ENCODE measurements at regions not wholly inside any gene's neighbourhood (a gene's known extent, or its start where the extent isn't known, plus 50 kb on each side); places are given as distances from the start of the nearest gene placed in this dataset.

DNA sequence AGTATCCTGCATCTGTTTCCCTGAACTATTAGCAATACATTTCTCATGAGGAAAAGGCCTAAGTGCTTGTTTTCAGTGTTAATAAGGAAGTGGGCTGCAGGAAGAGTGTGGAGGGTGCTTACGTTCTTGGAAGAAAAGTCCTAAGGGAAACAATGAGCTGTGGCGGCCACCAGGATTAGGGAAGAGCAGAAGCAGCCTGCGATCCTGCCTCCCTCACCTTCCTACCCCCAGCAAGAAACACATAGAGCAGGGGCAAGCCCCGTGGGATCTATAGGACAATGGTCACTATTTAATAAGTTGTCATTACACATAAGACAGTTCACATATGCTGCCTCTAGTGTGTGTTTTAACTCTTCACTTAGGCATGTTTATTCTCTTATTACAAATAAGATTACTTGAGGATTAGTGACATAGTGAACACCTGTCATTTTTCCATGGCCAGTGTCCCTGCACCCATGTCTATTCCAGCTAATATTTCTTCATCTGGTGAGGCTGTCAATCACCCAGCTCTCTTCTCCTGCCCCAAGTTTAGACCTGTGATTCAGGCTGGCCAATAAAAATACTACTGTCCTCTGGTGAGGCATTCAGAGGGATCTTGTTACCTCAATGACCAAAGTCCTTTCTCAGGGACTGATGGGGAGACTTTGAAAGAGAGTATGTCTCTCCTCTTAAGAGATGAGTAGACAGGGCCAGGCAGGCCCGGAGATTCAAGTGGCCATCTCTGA lies 510.9 kb upstream of the CELF4 start:
- DNase-seq (ENCODE audit: low read depth): no peak

DNA sequence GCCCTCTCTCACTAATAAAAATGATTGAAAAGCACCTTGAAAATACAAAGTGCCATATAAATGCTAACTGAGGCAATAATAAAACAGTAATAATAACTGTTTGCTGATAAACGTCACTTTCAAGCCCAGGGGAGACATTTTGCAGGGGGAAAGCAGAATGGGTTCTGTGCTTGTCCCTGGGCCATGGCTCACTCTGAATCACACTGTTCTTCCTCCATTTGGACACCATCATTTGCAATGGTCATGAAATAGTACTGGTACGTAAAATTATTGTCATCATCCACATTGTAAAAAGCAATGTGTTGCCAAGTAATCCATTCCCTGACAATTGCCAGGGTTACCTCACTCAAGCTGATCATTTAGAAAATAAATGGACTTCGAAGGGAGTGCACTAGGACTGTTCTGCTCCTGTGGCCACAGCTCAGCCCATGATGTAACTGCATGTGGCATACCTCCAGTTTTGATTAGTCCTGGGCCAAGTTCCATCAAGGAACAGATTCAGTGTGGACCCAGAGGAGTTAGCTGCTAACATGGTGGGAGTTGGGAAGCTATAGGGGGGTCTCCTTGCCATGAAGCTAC lies 508.8 kb upstream of the CELF4 start:
- DNase-seq (ENCODE audit: low read depth): no peak

DNA sequence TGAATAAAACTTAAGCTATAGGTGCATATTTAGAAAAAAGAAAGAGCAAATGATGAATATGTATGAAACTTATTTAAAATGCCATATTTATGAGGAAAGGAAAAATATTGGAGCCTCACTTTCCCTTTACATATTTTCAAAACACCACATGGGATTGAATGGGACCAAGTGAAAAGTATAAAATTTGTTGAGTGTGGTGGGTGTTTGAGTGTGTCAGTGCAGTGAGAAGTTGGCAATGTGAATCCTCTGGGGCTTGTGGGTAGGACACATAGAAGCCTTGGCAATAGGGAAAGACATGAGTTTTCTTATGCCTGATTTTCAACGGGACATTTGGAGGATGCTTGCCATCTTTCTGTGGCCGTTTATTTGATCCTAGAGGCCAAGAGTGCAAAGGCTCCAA lies 502.2 kb upstream of the CELF4 start:
- no peak for DNase-seq (ENCODE audit: low read depth)

DNA sequence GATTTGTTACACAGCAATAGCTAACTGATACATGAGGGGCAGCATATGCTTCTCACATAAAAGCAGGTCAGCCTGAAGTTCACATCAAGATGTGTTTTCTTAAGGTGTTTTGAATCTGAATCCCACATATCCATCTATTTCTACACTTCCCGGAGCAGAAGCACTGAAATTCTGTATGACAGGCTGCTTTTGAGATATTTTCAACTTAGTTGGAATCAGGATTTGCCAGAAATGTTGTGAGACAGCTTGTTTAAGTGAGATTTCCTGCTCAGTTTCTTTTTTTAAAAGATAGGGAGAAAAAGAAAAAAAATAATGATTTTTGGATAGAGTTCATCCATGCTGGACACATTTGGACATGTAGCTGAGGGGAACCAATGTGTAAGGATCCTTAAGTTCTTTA lies 501.5 kb upstream of the CELF4 start:
- DNase-seq (ENCODE audit: low read depth): no peak

DNA sequence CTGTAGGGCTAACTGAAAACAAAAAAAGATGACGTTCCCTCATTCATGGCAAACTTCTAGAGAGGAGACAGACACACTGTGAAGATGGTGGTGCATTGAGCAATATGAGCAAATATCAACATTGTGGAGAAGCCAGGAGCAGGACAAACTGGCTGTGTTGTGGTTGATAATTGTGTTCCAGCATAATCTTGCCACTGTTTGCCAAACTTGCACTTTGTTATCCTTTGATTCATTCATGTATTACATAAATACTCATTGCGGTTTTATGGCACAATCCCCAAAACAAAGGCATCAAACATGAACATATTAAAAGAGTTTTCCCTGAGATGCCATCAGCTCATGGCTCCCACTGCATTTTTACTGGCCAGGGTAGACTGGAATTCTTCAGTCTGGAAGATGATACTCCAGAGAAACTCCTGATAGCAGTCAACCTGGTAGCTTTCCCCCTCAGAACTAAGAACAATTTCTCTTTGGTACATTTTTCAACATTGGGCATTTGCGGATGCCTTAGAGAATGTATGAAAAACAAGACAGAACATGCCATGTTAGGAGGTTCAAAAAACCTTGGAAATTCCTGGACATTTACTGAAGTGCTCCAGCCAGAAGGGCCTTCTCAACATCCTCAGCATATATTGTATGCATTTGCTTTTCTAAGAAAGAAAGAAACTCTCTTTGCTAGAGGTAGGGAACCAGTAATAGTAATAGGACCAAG lies 487.4 kb upstream of the CELF4 start:
- DNase-seq (ENCODE audit: low read depth): no peak

DNA sequence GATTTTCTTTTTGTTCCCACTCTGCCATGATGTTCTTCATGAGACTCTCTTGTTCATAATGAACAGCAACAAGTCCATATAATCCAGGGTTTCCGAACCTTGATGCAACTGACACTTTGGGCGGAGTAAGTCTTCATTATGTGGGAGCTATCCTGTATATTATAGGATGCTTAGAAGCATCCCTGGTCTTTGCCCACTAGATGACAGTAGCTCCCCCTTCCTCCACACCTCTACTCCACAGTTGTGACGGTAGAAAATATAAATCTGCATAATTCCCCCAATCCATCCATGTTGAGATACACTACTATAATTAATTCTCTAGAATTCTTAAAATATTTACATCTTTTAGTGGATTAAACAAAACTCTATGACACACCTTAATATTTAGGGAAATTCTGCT lies 482.2 kb upstream of the CELF4 start:
- DNase-seq (ENCODE audit: low read depth): no peak

DNA sequence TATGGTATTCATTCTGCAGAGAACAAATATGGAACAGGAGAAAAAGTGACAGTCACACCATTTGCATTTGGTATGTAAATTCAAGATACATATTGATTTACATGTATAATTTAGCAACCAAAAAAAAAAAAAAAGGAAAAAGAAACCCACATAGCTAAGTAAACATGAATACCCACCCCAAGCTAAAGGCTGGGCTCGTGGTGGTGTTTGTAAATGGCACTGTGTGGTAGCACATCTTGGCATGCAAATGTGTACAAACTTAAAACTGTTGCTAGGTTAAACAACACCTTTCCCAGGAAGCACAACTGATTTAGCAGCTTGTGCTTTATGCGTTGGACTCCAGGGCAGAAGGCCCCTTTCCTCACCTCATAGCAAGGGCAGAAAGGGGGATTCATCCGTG lies 481.1 kb upstream of the CELF4 start:
- no peak for DNase-seq (ENCODE audit: low read depth)

DNA sequence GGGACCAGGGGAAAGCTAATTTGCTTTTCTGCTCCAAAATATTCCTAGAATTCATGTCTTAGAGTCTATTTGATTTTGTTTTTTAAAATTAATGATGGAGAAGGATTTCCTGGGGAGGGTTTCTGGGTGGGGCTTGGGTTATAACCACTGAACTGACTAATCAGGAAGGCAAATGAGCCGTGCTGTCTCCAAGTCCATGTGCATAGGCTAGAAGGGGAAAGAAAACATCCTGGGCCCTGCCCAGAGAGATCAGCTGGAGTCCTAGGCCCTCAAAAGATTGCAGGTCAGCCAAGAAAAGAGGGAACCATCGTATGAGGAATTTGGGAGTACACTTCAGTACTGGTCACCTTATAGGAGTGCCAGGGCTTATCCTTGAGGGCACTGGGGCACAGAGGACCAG lies 480.2 kb upstream of the CELF4 start:
- DNase-seq (ENCODE audit: low read depth): no peak

DNA sequence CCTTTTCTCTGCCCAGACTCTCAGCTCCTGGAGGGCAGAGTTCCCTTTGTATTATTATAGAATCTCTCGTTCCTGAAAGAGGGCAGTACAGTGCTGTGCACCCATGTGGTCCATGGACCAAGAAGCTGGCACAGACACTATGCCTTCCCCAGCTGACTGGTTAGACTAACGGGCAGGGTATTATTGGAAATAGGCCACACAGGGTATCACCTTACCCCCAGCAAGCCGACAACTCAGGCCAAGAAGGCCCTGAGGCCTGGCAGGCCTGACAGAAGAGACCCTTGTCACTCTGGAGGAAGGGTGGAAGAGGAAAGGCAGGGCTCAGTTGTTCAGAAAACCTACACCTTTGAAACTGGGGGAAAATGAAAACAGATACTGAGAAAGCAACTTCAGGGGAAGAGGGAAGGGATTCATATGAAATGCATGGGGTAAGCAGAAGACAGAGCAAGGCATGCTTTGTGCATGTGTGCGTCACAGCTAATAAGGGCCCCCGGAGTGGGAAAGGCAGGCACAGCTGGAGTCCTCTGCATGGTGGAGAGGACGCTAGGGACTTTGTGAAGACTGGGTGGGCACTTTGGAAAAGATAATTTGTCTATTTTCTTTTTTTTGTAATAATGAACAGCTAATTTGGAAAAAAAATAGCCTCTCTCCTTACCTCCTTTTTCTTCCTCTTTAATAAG lies 476.8 kb upstream of the CELF4 start:
- no peak for DNase-seq (ENCODE audit: low read depth)

DNA sequence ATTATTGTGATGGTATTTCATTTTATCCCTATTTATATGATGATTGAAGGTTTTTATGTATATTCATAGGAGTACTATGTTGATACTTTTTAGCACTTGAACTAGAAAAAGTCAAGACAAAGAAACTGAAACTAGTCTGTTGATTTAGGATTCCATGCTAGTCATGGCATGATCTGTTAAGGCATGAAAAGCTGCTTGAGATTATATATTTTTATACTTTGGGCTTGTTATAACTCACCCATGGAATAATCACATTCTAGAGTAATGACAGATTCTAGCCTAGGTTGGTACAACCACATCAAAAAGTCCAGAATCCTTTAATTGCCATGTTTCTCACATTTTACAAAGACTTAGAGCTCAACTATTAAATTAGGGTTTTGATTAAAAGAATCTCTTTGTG lies 472.6 kb upstream of the CELF4 start:
- no peak for DNase-seq (ENCODE audit: low read depth)

DNA sequence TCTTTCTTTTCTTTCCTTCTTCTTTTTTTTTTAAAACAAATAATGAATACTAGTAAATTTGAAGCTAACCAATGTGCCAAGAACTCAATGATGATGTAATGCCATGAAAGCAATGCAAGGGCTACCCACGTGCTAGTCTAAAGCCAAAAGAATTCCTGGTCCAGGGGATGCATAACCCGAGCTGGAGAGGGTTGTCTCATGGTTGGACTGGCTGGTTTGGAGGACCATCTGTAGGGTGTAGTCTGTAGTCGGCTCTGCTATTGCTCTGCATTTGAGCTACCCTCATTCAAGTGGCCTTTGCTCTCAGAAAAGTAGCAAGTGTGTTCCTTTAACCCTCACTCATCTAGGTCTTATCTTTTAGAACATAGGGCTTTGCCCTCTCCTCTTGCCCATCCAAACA lies 469.6 kb upstream of the CELF4 start:
- DNase-seq (ENCODE audit: low read depth): no peak

DNA sequence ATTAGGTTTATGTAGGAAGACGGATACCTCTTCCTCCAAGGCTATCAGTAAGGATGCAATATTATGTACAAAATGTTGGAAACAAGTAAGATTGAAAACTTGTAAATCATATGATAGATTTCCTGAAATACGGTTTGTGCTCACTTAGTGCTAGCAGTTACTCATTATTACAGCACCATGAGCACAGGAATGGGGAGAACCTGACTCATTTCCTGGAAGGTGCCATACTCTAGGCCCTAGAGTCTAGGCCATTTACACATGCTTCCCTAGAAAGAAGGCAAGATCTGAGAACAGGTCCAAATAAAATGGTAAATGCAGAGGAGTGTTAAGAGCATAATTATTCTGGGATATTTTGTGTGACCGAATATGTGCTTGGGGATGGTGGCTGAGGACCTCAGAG lies 467.7 kb upstream of the CELF4 start:
- DNase-seq (ENCODE audit: low read depth): no peak

DNA sequence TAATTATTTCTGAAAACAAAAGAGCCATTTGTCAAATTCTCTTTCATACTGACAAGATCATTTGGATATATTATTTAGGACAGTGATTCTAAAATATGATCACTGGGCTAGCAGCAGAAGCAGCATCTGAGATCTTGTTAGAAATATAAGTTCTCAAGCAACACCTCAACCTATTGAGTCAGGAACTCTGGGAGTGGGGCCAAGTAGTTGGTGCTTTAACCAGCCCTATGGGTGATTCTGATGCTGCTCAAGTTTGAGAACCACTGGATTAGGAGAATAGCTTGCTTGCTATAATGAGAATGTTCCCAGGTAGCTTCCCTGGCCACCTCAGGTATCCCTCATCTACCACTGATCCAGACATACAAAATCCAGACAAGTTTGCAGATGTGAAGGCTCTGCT lies 466.9 kb upstream of the CELF4 start:
- no peak for DNase-seq (ENCODE audit: low read depth)

DNA sequence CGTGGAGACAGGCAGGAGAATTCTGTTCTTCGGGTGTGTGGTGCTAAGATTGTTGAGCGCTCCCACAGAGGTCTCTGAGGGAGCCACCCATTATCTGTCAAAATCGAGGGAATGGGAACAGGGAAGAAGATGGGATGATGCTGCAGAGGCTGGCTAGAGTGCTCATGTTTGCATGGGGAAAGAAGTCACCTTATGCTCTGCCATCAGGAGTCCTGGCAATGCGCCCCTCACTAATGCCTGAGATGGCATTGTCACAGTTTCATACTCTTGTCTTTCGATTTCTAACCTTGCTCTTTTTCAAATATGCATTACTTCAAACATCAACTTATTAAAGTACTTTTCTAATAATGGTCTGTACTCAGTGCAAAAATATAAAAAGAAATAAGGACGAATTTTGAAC lies 463.3 kb upstream of the CELF4 start:
- DNase-seq (ENCODE audit: low read depth): no peak

DNA sequence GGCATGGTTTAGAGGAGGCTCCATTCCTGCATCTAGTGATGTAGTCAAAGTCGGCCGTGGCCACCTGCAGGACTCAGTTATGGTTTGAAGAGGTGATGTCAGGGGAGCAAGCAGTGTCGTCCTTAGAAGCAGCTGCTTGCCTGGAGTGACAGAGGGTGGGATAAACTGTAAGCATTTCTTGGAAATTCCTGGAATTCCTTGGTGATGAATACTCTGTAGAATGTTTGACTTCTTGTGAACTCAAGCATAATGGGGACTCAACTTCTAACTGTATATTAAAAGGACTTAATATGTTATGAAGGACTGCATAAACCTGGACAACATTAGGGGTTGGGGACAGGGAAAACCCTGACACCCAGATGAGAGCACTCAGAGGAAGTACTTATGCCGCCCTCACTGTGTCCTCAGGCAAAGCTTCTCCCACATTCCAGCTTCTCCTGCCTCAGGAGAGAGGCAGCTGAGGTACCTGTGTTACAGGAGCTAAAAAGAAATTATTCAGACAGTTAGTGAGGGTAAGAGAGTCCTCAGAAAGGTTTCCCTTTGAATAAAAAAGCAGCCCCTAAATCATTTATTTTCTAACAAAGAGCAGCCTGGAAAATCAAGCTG lies 459.9 kb upstream of the CELF4 start:
- no peak for DNase-seq (ENCODE audit: low read depth)

DNA sequence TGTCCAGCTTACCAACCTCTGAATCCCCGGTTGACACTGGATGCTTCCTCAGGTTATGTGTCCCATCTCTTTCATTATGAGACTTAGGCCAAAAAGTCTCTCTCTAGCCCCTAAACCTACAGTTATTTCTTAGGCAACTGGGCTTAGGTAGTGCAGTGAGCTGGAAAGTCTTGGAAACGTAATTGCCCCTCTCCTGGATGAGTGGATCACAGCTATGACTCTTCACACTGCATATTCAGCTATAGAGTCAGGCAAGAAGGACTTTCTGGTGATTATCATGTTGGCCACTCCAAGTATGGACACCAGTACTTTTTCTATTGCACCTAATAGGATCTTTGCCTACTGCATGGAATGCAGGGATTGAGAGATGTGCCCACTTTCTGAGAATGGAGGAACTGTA lies 458.3 kb upstream of the CELF4 start:
- DNase-seq (ENCODE audit: low read depth): no peak

DNA sequence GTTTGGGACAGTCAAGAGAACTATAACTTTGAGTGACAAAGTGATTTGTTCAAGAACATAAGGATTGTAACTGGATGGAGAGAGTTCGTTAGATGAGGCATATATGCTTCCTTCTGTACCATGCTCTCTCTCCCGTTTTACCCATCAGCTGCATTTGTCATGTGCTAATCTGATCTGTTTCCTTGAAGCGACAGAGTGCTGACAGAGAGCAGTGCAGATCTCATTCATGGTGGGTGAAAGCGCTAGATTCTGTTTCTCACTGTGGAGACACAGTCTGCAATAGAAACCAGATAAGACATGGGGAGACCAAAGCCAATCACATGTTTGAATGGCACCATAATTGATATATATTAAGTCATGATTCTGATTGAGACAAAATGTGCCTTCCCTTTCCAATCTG lies 456.6 kb upstream of the CELF4 start:
- DNase-seq (ENCODE audit: low read depth): no peak

DNA sequence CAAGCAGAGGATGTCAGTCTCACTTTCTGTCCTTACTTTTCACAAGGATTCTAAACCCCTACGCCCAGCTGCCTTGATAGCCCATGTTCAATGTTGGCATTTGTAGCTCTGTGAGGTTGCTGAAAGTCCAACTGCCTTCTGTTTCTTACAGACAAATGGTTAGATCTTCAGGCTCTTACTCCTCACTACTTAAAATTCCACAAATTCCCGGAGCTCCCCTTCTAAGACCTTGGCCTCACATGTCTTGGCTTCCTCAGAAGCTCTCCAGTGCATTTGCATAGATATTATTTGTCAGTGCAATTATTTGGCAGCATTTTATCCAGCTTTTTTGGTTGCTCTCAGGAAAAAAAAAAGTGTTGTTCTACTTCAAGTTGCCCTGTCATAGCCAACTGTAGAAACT lies 453.7 kb upstream of the CELF4 start:
- no peak for DNase-seq (ENCODE audit: low read depth)

DNA sequence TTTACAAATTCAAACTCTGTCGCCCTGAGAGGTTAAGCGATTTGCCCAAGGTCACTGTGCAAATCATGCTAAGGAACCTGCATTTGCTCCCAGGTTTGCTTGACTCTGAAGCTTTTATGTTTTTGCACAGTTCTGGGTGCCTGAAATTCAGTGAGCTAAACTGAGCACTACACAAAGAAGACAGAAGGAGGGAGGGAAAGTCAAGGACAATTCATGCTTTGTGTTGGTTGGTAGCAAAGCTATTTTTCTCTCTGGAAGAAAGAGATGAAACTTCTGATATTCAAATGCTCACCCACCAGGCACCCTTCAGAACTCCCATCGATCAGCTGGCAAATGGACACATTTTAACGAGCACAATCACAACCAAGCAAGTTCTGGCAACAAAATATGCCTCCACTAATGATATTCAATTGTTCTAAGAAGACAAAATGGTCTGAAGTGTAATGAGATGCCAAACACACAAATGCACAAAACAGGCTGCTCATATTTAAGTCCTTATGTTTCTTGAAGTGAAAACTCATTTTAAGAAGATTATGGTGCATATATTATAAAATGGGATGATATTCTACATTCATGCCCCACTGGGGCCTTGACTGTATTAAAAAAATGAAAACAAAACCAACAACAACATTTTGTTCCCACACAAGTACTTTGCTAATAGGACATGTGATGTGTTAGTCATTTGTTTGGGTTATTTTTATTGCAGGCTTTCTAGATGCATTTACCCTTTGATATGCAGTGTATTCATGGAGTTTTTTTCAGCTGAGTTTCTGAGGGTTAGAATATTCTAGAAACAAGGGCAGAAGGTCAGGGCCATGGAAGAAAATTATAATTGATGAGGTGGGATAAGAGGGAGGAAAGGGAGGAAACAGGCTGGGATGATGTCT lies 445.6 kb upstream of the CELF4 start:
- DNase-seq (ENCODE audit: low read depth): no peak

DNA sequence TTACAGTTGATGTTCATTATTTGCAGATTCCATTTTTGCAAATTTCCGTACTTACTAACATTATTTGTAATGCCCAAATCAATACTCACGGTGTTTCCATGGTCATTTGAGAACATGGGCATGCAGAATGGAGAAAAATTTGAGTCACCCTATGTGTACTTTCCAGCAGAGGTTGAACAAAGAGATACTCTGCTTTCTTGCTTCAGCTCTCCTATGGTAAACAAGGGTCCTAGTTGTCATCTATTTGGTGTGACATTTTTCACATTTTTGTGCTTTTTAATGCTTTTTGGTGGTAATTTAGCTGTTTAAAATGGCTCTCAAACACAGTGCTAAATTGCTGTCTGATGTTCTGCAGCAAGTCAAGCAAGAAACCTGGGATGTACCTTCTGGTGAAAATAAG lies 444.4 kb upstream of the CELF4 start:
- no peak for DNase-seq (ENCODE audit: low read depth)

DNA sequence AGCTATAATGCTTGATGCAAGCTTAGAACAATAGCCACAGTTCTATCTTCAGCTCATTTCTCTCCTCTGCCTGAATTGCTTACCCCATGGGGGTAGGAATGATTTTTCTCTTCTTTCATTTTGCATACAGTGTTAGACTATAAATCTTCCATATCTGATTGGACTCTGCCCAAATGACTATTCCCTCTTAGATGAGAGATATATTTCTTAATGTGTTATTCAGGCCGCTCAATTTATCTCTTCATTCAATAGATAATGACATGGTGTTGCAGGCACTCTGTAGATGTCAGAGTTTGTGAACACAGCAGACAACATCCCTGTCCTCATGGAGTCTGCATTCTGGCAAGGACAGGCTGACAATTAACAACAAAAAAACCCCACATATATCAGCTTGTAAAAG lies 443.7 kb upstream of the CELF4 start:
- no peak for DNase-seq (ENCODE audit: low read depth)
